Urinary bladder (tissue), 3 donors: ENCODE measurements at regions not wholly inside any gene's neighbourhood (a gene's known extent, or its start where the extent isn't known, plus 50 kb on each side); places are given as distances from the start of the nearest gene placed in this dataset.
A peak's percentile ranks its signal among the peaks of the same experiment; 100 is the strongest.
"Not testable (repeated sequence)": the region's sequence is repeated elsewhere in the genome, so short reads cannot be mapped to it uniquely, and the experiment has no call there.

Source experiments
- DNase-seq: peaks from one replicate; pipeline ENCODE4 v3.0.0-alpha.2; 2015; ENCODE audit errors: extremely low spot score
- H3K27ac ChIP-seq: one replicate; pipeline ENCODE4 v1.5.1; 2013; ENCODE audit warnings: low read depth, mild to moderate bottlenecking, moderate library complexity
- H3K36me3 ChIP-seq: one replicate; pipeline ENCODE4 v1.6.1; 2013; ENCODE audit warnings: mild to moderate bottlenecking, moderate library complexity; ENCODE audit not compliant: insufficient read depth
- H3K4me1 ChIP-seq: one replicate; pipeline ENCODE4 v1.6.1; 2013; ENCODE audit warnings: mild to moderate bottlenecking, moderate library complexity; ENCODE audit not compliant: insufficient read depth
- H3K4me3 ChIP-seq: one replicate; pipeline ENCODE4 v1.5.1; 2013; ENCODE audit warnings: low read depth, low read length
- WGBS: extraction: QIAGEN DNeasy Blood & Tissue Kit; methylation state at CpG from one replicate; pipeline ENCODE4 v1.1.7; 2013; 5-methylcytosine and 5-hydroxymethylcytosine counted together
- donor health status: healthy with polysubstance abuse.
- donor health status: healthy.

GRCh38 chr4:105050896-105051295 is 95.8 kb upstream of the TET2 start:
- no peaks in the 10 kb centered on the region for H3K36me3 ChIP-seq

DNA sequence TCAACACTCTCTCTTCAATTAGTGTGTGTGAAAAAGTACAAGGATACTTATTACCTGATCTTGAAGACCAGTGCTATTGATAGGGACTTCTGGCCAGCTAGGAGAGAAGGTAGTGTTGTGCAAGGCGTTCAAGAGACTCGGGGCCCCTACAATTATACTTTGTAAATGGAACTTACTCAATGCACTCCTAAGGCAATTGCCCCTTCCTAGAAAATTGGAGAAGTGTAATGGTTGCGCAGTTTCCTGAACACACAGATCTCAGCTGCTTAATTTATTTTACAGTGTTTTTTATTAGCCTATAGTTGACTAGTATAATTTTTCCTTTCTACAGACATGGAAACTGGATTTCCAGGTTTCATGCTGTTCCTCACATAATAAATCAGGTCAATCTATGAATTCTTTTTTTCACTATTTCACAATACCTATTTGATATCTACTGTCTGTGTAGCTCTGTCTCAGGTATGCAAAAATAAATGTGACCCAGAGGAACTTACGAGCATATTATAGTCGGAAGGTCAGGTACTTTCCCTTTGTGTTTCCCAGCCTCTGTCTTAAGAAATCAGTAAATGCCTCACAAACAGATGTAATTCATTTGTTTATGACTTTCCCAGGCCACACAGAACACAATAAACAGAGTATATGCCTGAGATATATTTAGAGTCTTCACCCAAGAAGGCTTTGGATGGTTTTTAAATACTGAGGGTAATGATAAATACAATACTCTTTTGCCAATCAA is 89.1 kb upstream of the TET2 start:
- H3K27ac ChIP-seq, result peak overlapping the region; percentile 50
- H3K4me3 ChIP-seq, result no peak overlapping the region
- WGBS, result 79% methylated on average over 5 of the region's 5 CpGs
- no peak for DNase-seq
- H3K36me3 ChIP-seq, result no peaks in the 10 kb centered on the region
- no peaks in the 10 kb centered on the region for H3K4me1 ChIP-seq

More at GRCh38 chr4:105050896-105051295, 95.8 kb upstream of the TET2 start:
- Histone ChIP-seq H3K4me3 (no peak overlapping the region), H3K27ac (no peak overlapping the region), H3K4me1 (no peaks in the 10 kb centered on the region)
- no peak for DNase-seq
- WGBS, result 42% methylated on average over 2 of the region's 2 CpGs

- no peaks in the 10 kb centered on the region for H3K36me3 ChIP-seq
- WGBS, result 63% methylated on average over 3 of the region's 3 CpGs
- no peak for DNase-seq
- no peak overlapping the region for H3K27ac ChIP-seq
- no peak overlapping the region for H3K4me3 ChIP-seq
- no peaks in the 10 kb centered on the region for H3K4me1 ChIP-seq
Measured at GRCh38 chr4:105058177-105058812, 88.4 kb upstream of the TET2 start.

GRCh38 chr4:105059337-105059736 is 87.3 kb upstream of the TET2 start:
- Histone ChIP-seq H3K27ac (no peak overlapping the region), H3K4me1 (no peaks in the 10 kb centered on the region), H3K36me3 (no peaks in the 10 kb centered on the region), H3K4me3 (no peak overlapping the region)
- DNase-seq, result no peak

DNA sequence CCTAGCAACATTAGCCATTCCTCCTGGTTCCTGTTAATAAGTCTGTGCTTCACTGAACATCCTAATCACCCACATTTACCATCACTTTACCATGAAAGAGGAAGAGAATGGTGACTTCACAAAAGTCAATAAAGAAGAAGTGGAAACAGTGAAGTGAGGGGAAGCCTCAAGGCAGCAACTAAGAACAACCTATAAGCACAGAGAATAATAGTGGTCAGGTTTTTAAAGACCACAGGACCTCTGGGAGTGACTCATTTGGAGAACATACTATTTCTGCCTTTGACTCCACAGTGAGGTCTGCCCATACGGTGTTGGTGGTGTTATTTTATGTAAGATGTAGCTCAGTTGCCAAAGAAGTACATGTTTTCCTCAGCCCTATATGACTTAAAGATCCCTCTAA is 86.0 kb upstream of the TET2 start:
- H3K36me3 ChIP-seq, result no peaks in the 10 kb centered on the region
- H3K4me1 ChIP-seq, result no peaks in the 10 kb centered on the region
- no peak overlapping the region for H3K27ac ChIP-seq
- H3K4me3 ChIP-seq, result no peak overlapping the region
- WGBS, result 63% methylated on average over 1 of the region's 1 CpG
- DNase-seq, result no peak

DNA sequence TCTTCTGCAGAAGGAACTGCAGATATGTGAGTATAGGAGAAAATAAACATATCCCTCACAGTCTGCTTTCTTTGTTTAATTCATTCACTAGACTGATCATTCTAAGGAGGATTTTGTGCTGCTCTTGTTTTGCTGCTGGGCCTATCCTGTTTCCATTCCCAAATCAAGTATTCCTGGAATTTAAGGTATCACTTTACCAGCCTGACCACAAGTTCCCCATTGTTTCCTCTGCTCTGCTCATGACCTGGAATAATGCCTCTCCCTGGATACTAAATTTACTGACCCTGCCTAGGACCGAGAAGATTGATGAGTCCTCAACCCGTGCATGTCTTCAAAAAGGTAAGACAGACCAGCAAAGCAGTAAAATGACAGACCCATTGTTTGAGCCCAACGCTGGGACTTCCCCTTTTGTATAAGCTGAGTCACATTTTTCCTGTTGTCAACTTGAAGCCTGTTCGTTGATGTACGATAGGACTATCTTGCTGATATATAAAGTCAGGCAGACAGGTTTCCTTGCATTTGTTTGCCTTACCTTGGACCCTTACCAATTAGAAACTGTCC is 85.5 kb upstream of the TET2 start:
- no peaks in the 10 kb centered on the region for H3K4me1 ChIP-seq
- WGBS, result 29% methylated on average over 5 of the region's 5 CpGs
- no peak overlapping the region for H3K27ac ChIP-seq
- H3K36me3 ChIP-seq, result no peaks in the 10 kb centered on the region
- no peak for DNase-seq
- no peak overlapping the region for H3K4me3 ChIP-seq

DNA sequence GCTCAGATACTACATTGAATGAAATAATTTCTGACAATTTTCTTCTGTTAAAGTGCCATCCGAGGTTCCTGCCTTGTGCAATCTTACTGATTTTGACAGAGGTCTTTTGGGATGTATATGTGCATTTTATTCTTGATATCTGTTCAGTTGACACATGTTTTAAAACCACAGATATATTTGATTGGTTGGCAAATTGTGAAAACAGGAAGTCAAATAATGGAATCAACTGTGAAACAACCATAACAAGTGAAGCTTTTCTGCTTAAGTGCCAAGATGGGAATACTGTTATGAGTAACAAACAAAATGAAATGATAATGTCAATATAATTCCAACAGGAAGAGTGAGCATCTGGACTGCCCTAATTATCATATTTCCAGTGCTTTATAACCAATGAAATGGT is 84.9 kb upstream of the TET2 start:
- no peak overlapping the region for H3K4me3 ChIP-seq
- no peaks in the 10 kb centered on the region for H3K4me1 ChIP-seq
- no peak overlapping the region for H3K27ac ChIP-seq
- no peaks in the 10 kb centered on the region for H3K36me3 ChIP-seq
- WGBS, result 27% methylated on average over 1 of the region's 1 CpG
- DNase-seq, result no peak

- DNase-seq, result no peak
- H3K4me1 ChIP-seq, result no peaks in the 10 kb centered on the region
- no peaks in the 10 kb centered on the region for H3K36me3 ChIP-seq
- H3K4me3 ChIP-seq, result no peak overlapping the region
- H3K27ac ChIP-seq, result no peak overlapping the region
Measured at GRCh38 chr4:105066401-105066800, 80.3 kb upstream of the TET2 start.

GRCh38 chr4:105067431-105067830 is 79.2 kb upstream of the TET2 start:
- no peak overlapping the region for H3K27ac ChIP-seq
- DNase-seq, result no peak
- no peak overlapping the region for H3K4me3 ChIP-seq
- 47% methylated on average over 2 of the region's 2 CpGs for WGBS
- no peaks in the 10 kb centered on the region for H3K4me1 ChIP-seq
- no peaks in the 10 kb centered on the region for H3K36me3 ChIP-seq

GRCh38 chr4:105067946-105068345 is 78.7 kb upstream of the TET2 start:
- no peak for DNase-seq
- 47% methylated on average over 4 of the region's 4 CpGs for WGBS
- H3K27ac ChIP-seq, result no peak overlapping the region
- no peaks in the 10 kb centered on the region for H3K4me1 ChIP-seq
- H3K36me3 ChIP-seq, result no peaks in the 10 kb centered on the region
- H3K4me3 ChIP-seq, result no peak overlapping the region

- no peak overlapping the region for H3K4me3 ChIP-seq
- H3K36me3 ChIP-seq, result no peaks in the 10 kb centered on the region
- no peak for DNase-seq
- no peak overlapping the region for H3K27ac ChIP-seq
- H3K4me1 ChIP-seq, result no peaks in the 10 kb centered on the region
- WGBS, result 71% methylated on average over 3 of the region's 3 CpGs
Measured at GRCh38 chr4:105068516-105068915, 78.2 kb upstream of the TET2 start.

DNA sequence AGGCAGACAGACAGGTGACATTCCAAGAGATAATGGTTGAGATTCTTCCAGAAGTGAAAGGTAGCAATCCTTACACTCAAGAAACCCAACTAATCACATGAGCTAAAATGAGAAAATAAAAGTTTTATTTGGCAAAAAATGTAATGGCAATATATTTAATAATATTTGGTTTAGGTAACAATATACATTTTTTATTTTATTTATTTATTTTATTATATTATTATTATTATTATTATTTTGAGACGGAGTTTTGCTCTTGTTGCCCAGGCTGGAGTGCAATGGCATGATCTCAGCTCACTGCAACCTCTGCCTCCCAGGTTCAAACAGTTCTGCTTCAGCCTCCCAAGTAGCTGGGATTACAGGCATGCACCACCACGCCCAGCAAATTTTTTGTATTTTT is 74.6 kb upstream of the TET2 start:
- not testable (repeated sequence) for H3K36me3 ChIP-seq

GRCh38 chr4:105074097-105074496 is 72.6 kb upstream of the TET2 start:
- H3K4me3 ChIP-seq, result no peak overlapping the region
- no peak for DNase-seq

More for the DNA sequence above, 74.6 kb upstream of the TET2 start:
- not testable (repeated sequence) for H3K27ac ChIP-seq, DNase-seq, H3K4me3 ChIP-seq, H3K4me1 ChIP-seq
- 98% methylated on average over 2 of the region's 2 CpGs for WGBS

GRCh38 chr4:105075045-105075444 is 71.6 kb upstream of the TET2 start:
- Histone ChIP-seq H3K36me3 (no peaks in the 10 kb centered on the region), H3K4me3 (no peak overlapping the region), H3K4me1 (no peaks in the 10 kb centered on the region), H3K27ac (no peak overlapping the region)
- DNase-seq, result no peak
- 69% methylated on average over 2 of the region's 2 CpGs for WGBS

More at GRCh38 chr4:105074097-105074496, 72.6 kb upstream of the TET2 start:
- H3K27ac ChIP-seq, result no peak overlapping the region
- no peaks in the 10 kb centered on the region for H3K36me3 ChIP-seq
- no peaks in the 10 kb centered on the region for H3K4me1 ChIP-seq
